ENCODE measurements at regions not wholly inside any gene's neighbourhood (a gene's known extent, or its start where the extent isn't known, plus 50 kb on each side); places are given as distances from the start of the nearest gene placed in this dataset.
"Not testable (repeated sequence)": the region's sequence is repeated elsewhere in the genome, so short reads cannot be mapped to it uniquely, and the experiment has no call there.

DNA sequence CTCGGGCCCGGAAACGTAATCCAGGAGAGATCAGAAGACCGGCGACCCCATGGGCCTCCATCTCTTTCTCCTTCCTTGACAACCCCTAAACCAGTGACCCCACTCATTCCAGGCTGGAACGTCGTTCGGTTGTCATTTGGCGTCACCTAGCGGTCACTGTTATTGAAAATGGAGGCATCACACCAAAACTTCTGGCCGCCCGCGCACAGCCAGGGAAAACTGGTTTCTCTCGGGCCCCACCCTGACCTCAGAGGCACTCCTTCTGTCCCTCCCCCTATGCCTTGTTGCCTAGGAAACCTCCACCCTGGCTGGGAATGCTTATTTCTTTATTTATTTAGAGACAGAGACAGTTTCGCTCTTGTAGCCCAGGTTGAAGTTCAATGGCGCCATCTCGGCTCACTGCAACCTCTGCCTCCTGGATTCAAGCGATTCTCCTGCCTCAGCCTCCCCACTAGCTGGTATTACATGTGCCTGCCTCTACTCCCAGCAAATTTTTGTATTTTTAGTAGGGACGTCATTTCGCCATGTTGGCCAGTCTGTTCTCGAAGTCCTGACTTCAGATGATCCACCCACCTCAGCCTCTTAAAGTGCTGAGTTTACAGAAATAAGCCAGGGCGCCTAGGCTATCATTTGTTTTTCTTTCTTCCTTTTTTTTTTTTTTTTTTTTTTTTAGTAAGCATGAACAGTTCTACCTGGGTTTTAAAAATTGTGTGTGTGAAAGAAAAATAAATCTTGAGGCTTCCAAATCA lies 2144.1 kb upstream of the TPTE start:
- DNase-seq: not testable (repeated sequence)

DNA sequence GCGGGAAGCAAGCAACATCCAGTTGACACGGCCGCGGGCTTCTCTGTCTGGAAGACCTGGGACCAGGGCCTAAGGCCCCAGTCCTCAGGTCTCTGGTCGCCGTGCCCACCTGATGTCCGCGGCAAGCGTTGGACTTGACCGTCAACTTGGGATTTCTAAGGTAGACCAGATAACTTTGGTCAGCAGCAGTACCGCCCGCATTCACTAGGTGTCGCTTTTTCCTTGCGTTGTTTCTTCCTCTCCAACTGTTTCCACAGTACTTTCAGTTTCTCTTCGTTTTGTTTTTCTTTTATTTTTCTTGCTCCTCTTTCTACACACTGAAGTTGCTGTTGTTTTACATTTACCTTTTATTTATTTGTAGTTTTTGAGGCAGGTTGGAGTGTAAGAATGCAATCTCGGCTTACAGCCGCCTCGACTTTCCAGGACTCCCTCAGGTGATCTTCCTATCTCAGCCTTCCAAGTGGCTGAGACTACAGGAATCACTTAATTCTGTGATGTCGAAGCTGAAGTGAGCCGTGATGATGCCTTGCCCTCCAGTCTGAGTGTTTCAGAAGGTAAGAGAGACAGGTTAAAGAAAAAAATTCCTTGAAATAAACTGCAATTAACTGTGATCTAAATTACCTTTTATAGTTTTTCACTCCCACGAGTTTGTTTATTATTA lies 2140.8 kb upstream of the TPTE start:
- not testable (repeated sequence) for DNase-seq

DNA sequence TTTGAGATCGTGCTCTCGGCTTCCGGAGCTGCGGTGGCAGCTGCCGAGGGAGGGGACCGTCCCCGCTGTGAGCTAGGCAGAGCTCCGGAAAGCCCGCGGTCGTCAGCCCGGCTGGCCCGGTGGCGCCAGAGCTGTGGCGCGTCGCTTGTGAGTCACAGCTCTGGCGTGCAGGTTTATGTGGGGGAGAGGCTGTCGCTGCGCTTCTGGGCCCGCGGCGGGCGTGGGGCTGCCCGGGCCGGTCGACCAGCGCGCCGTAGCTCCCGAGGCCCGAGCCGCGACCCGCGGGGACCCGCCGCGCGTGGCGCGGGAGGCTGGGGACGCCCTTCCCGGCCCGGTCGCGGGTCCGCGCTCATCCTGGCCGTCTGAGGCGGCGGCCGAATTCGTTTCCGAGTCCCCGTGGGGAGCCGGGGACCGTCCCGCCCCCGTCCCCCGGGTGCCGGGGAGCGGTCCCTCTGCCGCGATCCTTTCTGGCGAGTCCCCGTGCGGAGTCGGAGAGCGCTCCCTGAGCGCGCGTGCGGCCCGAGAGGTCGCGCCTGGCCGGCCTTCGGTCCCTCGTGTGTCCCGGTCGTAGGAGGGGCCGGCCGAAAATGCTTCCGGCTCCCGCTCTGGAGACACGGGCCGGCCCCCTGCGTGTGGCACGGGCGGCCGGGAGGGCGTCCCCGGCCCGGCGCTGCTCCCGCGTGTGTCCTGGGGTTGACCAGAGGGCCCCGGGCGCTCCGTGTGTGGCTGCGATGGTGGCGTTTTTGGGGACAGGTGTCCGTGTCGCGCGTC lies 2133.0 kb upstream of the TPTE start:
- DNase-seq: not testable (repeated sequence)

- not testable (repeated sequence) for DNase-seq
These were observed 2132.5 kb upstream of the TPTE start for GRCh38 chr21:8388940-8389238.

DNA sequence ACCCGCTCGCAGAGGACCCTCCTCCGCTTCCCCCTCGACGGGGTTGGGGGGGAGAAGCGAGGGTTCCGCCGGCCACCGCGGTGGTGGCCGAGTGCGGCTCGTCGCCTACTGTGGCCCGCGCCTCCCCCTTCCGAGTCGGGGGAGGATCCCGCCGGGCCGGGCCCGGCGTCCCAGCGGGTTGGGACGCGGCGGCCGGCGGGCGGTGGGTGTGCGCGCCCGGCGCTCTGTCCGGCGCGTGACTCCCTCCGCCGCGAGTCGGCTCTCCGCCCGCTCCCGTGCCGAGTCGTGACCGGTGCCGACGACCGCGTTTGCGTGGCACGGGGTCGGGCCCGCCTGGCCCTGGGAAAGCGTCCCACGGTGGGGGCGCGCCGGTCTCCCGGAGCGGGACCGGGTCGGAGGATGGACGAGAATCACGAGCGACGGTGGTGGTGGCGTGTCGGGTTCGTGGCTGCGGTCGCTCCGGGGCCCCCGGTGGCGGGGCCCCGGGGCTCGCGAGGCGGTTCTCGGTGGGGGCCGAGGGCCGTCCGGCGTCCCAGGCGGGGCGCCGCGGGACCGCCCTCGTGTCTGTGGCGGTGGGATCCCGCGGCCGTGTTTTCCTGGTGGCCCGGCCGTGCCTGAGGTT lies 2130.7 kb upstream of the TPTE start:
- DNase-seq: not testable (repeated sequence)

DNA sequence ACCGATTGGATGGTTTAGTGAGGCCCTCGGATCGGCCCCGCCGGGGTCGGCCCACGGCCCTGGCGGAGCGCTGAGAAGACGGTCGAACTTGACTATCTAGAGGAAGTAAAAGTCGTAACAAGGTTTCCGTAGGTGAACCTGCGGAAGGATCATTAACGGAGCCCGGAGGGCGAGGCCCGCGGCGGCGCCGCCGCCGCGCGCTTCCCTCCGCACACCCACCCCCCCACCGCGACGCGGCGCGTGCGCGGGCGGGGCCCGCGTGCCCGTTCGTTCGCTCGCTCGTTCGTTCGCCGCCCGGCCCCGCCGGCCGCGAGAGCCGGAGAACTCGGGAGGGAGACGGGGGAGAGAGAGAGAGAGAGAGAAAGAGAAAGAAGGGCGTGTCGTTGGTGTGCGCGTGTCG lies 2127.0 kb upstream of the TPTE start:
- not testable (repeated sequence) for DNase-seq

DNA sequence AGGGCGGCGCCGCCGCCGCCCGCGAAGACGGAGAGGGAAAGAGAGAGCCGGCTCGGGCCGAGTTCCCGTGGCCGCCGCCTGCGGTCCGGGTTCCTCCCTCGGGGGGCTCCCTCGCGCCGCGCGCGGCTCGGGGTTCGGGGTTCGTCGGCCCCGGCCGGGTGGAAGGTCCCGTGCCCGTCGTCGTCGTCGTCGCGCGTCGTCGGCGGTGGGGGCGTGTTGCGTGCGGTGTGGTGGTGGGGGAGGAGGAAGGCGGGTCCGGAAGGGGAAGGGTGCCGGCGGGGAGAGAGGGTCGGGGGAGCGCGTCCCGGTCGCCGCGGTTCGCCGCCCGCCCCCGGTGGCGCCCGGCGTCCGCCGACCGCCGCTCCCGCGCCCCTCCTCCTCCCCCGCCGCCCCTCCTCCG lies 2125.4 kb upstream of the TPTE start:
- DNase-seq: peak in 1 of 3 donors; percentile 1

- DNase-seq: not testable (repeated sequence)
These were observed 2122.4 kb upstream of the TPTE start for GRCh38 chr21:8398870-8399437.

DNA sequence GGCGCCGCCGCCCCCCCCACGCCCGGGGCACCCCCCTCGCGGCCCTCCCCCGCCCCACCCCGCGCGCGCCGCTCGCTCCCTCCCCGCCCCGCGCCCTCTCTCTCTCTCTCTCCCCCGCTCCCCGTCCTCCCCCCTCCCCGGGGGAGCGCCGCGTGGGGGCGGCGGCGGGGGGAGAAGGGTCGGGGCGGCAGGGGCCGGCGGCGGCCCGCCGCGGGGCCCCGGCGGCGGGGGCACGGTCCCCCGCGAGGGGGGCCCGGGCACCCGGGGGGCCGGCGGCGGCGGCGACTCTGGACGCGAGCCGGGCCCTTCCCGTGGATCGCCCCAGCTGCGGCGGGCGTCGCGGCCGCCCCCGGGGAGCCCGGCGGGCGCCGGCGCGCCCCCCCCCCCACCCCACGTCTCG lies 2121.5 kb upstream of the TPTE start:
- not testable (repeated sequence) for DNase-seq

- DNase-seq: not testable (repeated sequence)
These were observed 2119.6 kb upstream of the TPTE start for GRCh38 chr21:8401799-8402198.

DNA sequence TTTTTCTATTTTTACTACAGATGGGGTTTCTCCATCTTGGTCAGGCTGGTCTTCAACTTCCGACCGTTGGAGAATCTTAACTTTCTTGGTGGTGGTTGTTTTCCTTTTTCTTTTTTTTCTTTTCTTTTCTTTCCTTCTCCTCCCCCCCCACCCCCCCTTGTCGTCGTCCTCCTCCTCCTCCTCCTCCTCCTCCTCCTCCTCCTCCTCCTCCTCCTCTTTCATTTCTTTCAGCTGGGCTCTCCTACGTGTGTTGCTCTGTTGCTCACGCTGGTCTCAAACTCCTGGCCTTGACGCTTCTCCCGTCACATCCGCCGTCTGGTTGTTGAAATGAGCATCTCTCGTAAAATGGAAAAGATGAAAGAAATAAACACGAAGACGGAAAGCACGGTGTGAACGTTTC lies 2115.1 kb upstream of the TPTE start:
- not testable (repeated sequence) for DNase-seq

DNA sequence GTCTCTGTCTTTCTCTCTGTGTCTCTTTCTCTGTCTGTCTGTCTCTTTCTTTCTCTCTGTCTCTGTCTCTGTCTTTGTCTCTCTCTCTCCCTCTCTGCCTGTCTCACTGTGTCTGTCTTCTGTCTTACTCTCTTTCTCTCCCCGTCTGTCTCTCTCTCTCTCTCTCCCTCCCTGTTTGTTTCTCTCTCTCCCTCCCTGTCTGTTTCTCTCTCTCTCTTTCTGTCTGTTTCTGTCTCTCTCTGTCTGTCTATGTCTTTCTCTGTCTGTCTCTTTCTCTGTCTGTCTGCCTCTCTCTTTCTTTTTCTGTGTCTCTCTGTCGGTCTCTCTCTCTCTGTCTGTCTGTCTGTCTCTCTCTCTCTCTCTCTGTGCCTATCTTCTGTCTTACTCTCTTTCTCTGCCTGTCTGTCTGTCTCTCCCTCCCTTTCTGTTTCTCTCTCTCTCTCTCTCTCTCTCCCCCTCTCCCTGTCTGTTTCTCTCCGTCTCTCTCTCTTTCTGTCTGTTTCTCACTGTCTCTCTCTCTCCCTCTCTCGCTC lies 2110.2 kb upstream of the TPTE start:
- not testable (repeated sequence) for DNase-seq

- not testable (repeated sequence) for DNase-seq
These were observed 2101.3 kb upstream of the TPTE start for GRCh38 chr21:8419925-8420560.

- DNase-seq: not testable (repeated sequence)
These were observed 2093.4 kb upstream of the TPTE start for GRCh38 chr21:8427790-8428667.

GRCh38 chr21:8428668-8429456 lies 2092.5 kb upstream of the TPTE start:
- not testable (repeated sequence) for DNase-seq

DNA sequence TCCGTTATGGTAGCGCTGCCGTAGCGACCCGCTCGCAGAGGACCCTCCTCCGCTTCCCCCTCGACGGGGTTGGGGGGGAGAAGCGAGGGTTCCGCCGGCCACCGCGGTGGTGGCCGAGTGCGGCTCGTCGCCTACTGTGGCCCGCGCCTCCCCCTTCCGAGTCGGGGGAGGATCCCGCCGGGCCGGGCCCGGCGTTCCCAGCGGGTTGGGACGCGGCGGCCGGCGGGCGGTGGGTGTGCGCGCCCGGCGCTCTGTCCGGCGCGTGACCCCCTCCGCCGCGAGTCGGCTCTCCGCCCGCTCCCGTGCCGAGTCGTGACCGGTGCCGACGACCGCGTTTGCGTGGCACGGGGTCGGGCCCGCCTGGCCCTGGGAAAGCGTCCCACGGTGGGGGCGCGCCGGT lies 2086.7 kb upstream of the TPTE start:
- DNase-seq: not testable (repeated sequence)

DNA sequence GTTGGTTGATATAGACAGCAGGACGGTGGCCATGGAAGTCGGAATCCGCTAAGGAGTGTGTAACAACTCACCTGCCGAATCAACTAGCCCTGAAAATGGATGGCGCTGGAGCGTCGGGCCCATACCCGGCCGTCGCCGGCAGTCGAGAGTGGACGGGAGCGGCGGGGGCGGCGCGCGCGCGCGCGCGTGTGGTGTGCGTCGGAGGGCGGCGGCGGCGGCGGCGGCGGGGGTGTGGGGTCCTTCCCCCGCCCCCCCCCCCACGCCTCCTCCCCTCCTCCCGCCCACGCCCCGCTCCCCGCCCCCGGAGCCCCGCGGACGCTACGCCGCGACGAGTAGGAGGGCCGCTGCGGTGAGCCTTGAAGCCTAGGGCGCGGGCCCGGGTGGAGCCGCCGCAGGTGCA lies 2078.3 kb upstream of the TPTE start:
- DNase-seq: not testable (repeated sequence)

GRCh38 chr21:8449807-8450206 lies 2071.6 kb upstream of the TPTE start:
- not testable (repeated sequence) for DNase-seq
